ENCODE measurements at regions not wholly inside any gene's neighbourhood (a gene's known extent, or its start where the extent isn't known, plus 50 kb on each side); places are given as distances from the start of the nearest gene placed in this dataset.

DNA sequence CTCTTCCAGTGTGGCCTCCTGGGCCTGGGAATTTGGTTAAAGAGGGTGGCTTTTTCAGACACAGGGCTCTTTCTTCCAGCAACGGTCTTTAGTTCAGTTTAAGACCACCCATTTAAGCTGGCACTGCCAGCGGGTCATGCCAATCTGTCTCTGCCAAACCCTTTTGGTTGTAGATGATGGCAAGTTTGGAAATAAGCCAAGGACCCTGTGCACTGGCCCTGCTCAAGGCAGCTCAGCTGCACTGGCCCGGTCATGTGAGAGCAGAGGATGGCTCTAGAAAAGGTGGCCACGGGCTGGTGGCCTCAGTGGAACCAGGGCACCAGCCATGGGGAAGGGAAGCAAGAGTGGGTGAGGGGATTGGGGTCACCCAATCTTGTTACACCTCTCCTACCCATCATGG, 294.1 kb downstream of the GLRX3 start:
- no peak for DNase-seq (ENCODE audit: low read depth in 2 of 2)

GRCh38 chr10:130430852-130431704, 294.9 kb downstream of the GLRX3 start:
- DNase-seq (ENCODE audit: low read depth in 2 of 2) = no peak

- DNase-seq (ENCODE audit: low read depth in 2 of 2) = no peak
Observed at GRCh38 chr10:130432271-130432670, 296.1 kb downstream of the GLRX3 start.

DNA sequence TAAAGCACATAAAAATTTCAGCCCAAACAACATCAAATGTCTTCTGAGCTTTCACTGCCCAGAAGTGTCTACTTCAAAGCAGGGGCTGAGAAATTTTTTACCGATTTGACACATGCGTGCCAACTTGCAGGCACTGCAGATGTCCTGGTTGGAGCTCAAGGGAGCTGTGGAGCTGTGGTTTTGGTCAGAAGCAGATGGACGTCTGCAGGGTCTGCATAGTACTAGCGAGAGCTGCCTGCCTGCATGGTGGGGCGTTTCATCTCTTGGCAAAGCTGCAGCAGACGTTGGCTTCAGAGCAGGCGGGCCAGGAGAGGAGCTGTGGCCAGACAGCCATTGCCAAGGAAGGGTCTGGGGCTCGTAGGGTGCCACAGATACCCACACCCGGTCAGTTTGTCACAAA, 296.7 kb downstream of the GLRX3 start:
- DNase-seq (ENCODE audit: low read depth in 2 of 2) = no peak

GRCh38 chr10:130434446-130435385, 298.5 kb downstream of the GLRX3 start:
- DNase-seq (ENCODE audit: low read depth in 2 of 2) = no peak

- no peak for DNase-seq (ENCODE audit: low read depth in 2 of 2)
Observed at GRCh38 chr10:130435961-130436360, 299.8 kb downstream of the GLRX3 start.

DNA sequence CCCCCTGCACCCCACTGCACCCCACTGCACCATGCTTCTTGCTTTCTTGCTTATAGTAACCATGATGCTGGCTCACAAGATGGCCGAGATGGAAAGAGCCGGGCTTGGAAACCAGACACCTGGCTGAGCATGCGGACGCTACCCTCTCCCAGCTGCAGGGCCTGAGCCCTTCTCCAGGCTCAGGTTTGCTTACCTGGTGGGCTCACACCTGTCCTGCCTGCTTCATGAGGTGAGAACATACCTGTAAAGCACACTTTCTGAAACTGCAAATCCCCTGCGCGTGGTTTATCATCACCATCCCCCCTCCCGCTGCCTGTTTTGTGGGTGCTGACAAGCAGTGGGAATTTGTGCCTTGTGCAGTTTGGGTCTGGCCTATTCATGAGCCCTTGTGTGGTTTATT, 302.7 kb downstream of the GLRX3 start:
- no peak for DNase-seq (ENCODE audit: low read depth in 2 of 2)

GRCh38 chr10:130439766-130440165, 303.6 kb downstream of the GLRX3 start:
- DNase-seq (ENCODE audit: low read depth in 2 of 2) = no peak

- no peak for DNase-seq (ENCODE audit: low read depth in 2 of 2)
Observed at GRCh38 chr10:130440494-130440893, 304.3 kb downstream of the GLRX3 start.

DNA sequence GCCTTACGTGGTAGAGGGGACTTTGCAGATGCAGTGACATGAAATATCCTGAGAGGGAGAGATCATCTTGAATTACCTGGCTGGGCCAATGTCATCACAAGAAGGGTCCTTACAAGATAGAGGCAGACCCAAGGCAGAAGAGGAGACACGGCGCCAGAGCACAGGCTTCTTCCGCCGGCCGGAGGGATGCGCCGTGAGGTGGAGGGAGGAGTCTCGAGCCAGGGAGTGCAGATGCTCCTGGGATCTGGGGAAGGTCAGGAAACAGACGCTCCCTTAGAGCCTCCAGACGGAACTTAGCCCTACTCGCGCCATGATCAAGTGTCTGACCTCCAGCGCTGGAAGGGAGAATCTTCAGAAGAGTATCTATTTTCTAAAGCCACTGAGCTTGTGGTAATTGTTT, 304.8 kb downstream of the GLRX3 start:
- no peak for DNase-seq (ENCODE audit: low read depth in 2 of 2)

DNA sequence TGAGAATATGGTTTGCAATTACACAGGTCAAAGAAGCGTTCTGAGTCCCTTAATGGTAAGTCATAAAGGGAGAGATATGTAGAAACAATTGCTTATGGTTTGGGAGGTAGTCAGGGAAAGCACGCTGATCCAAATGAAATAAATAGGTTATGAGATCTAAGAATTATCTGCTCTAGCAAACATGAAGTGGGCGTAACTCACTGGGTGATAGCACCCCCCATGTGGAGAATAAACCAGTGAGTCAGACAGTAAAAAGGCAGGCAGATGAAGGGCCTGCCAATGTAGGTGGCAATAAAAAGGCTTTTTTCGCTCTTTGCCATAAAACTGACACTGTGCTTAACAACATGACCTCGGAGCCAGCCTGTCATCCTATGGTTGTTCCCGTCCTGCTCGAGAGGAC, 306.9 kb downstream of the GLRX3 start:
- no peak for DNase-seq (ENCODE audit: low read depth in 2 of 2)

DNA sequence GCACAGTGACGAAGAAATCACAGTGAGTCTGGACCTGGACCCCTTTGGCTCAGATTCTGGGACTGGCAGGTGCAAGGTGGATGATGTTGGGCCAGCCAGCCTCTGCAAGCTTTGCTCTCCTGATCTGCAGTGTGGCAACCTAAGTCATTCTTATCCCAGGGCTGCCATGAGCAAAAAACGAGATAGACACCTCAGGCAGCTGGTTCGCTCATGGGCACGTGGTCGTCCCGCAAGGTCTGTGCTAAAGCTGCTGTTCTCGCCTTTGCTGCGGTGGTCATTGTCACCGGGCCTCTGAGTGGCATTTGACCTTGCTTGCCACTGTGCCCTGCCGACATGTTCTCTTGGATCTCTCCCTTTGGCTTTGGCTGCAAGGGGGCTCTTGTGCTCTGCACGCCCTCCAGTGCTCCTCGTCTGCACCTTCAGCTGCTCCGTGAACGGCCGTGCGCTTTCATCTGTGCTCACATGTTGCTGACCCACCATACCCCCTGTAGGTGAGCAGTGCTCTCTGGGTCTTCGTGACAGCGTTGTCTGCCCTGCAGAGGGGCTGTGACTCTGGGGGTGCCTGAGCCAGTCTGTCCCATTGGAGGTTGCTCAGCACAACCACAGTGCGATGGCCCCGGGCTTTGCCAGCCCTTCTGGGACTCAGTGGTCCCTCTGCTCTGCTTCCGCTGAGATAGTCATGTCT, 317.0 kb downstream of the GLRX3 start:
- DNase-seq (ENCODE audit: low read depth in 2 of 2) = no peak

DNA sequence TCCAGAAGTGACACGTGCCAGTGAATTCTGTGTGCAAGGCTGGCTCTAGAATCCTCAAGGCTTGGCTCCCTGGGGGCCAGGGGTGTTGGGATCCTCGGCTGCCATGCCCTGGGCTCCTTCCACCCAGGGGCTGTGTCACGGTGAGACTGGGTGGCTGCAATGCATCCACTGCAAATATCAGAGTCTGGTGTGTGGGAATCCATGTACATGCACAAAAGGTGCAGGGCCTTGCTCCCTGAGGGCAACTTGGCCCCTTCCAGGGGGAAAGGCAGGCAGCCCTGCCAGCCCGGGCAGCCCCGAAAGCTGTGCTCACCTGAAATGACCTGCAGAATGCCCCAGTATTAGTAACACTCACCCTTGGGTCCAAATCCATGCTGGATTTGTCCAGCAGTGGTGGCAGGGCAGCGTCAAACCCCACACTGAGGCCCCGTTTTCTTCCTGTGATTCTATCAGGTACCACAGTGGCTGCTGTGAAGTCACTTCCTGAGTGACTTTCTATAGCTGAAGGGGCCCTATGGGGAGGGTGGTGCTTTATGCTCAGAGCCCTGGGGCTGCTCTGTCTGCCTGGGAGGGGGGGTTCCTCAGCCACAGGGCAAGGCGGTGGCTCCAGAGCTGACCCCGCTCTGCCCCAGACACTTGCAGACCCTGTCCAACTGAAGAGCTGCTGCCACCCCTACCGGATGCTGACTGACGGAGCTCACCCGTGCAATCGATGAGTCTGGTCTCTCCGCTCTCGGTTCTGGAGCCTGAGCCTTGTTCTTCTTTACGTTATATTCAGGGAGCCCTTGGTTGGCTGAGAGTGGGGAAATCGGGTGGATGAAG, 317.7 kb downstream of the GLRX3 start:
- DNase-seq (ENCODE audit: low read depth in 2 of 2) = no peak

GRCh38 chr10:130454543-130455000, 318.4 kb downstream of the GLRX3 start:
- no peak for DNase-seq (ENCODE audit: low read depth in 2 of 2)

DNA sequence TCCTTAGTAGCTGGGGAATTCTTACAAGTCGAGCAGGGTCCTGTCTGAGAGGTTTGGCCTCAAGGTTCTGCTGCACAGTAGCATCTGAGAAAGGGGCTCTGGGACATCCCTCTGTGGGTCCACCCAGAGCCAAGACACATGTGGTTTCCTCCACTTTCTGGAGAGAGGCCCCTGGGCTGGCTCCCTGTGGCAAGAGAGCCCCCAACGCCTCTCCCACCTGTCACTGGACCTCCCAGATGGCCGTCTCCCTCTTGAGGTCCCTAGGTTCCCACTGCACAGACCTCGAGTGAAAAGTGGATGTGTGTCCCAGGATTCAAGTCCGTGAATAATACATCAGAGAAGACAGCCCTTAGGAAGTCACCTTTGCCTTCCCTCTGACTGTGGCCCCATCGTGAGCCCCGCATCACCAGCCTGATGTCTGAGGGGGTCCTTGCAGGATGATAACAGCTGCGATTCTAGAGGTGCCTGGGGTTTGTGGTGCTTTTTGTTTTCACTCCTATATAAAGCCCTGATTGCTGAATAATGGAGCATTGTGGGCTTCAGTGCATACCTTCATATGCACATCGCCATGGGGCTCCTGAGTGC, 319.0 kb downstream of the GLRX3 start:
- no peak for DNase-seq (ENCODE audit: low read depth in 2 of 2)

DNA sequence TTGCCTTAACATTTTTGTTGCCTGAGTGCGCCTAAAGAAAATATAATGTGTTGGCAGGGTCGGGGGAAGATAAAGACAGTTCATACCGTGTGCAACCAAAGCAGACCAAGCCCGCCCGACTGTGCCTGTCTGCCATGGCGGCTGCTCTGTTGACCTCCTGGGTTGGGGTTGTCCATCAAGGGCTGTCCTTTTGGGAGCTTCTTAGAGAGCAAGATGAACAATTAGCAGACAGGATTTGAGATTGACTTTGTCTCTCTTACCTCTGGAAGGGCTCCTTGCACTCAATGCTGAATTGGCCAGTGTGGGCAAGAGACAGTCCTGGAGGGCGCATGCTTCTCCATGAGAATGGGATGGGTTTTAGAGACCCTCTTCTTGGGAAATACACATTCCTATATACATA, 319.6 kb downstream of the GLRX3 start:
- DNase-seq (ENCODE audit: low read depth in 2 of 2) = no peak

DNA sequence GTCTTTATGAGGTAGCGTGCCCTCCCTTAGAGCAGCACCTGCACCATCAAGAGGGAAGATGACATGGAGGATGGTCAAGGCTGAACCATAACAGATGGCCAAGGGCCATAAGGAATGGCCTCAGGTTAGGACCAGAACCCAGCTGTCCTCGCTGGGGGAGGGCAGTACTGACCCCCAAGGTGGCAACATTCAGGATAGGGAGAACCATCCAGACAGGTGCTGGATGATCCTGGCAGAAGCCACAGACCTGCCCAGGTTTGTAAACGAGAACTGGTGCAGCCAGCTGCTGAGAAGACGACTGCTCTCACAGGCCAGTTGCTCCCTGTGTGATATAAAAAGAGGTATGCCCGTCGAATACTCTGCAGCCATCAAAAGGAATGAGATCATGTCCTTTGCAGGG, 320.4 kb downstream of the GLRX3 start:
- DNase-seq (ENCODE audit: low read depth in 2 of 2) = no peak

DNA sequence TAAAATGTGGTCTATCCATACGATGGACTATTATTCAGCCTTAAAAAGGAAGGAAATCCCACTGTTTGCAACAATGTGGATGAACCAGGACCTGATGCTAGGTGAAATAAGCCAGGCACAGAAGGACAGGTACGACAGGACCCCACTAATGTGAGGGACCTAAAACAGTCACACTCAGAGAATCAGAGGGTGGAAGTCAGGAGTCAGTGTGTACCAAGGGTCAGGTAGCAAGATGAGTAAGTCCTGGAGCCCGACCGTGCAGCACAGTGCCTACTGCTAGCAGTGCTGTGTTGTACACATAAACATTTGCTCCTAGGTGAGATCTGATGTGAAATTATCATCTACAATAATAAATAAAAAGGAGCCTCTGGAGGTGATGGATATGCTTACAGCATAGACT, 322.3 kb downstream of the GLRX3 start:
- no peak for DNase-seq (ENCODE audit: low read depth in 2 of 2)

DNA sequence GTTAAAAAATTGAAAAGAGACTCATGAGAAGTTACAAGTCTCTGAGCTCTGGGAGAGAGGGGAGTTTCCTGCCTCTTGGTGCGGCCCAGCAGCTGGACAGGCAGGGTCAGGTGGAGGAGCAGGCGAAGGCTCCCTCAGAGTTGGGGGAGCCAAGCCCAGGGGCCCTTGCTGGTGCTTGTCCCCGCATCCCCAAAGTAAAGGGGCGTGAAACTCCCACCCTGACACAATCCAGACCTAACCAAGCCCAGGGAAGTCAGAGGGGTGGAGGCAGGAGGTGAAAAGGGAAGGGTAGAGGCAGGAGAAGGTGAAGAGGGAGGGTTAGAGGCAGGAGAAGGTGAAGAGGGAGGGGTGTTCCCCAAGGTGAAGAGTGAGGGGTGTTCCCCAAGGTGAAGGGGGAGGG, 322.8 kb downstream of the GLRX3 start:
- DNase-seq (ENCODE audit: low read depth in 2 of 2) = no peak

DNA sequence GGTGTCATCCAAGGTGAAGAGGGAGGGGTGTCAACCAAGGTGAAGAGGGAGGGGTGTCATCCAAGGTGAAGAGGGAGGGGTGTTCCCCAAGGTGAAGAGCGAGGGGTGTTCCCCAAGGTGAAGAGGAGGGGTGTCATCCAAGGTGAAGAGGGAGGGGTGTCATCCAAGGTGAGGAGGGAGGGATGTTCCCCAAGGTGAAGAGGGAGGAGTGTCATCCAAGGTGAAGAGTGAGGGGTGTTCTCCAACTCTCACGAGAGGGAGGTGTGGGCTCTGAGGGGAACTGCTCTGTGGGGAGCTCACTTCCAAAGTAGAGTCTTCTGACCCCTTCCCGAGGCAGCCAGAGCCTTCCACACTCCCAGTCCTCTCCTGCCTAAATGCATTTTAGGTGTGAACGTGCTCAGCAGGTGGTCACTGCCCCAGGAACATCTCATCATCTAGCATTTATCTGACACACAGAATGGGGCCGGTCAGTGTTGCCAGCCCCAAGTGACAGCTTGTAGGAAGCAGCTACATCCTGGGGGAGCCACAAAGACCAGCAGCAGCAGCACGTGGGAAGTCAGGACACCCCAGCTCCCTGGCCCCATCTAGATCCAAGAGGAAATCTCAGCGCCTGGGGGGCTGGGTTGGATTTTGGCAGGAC, 323.8 kb downstream of the GLRX3 start:
- no peak for DNase-seq (ENCODE audit: low read depth in 2 of 2)
